Subcutaneous abdominal adipose tissue (tissue), 5 donors: ENCODE measurements at regions not wholly inside any gene's neighbourhood (a gene's known extent, or its start where the extent isn't known, plus 50 kb on each side); places are given as distances from the start of the nearest gene placed in this dataset.

Experiments used
- H3K27ac ChIP-seq: one replicate; pipeline ENCODE4 v1.7.0; 2013; ENCODE audit warnings: low read depth, mild to moderate bottlenecking, inconsistent platforms, low read length, moderate library complexity
- H3K27me3 ChIP-seq, 5 donors: one replicate each; pipeline ENCODE4 v1.7.0; 2013; ENCODE audit warnings: low read length in 5 of 5, inconsistent platforms in 1 of 5; ENCODE audit not compliant: control insufficient read depth in 5 of 5, insufficient read depth in 4 of 5
- H3K36me3 ChIP-seq, 5 donors: one replicate each; pipeline ENCODE4 v1.7.0; 2013; ENCODE audit warnings: low read length in 5 of 5; ENCODE audit not compliant: control insufficient read depth in 5 of 5, insufficient read depth in 5 of 5
- H3K4me1 ChIP-seq, 5 donors: one replicate each; pipeline ENCODE4 v1.7.0; 2013; ENCODE audit warnings: low read length in 5 of 5, mild to moderate bottlenecking in 3 of 5, moderate library complexity in 1 of 5; ENCODE audit not compliant: control insufficient read depth in 5 of 5, insufficient read depth in 5 of 5
- H3K4me3 ChIP-seq, 5 donors: one replicate each; pipeline ENCODE4 v1.7.0; 2013; ENCODE audit warnings: low read length in 5 of 5, low read depth in 1 of 5
- H3K9ac ChIP-seq, 5 donors: one replicate each; pipeline ENCODE4 v1.7.0; 2013; ENCODE audit warnings: low read length in 5 of 5, mild to moderate bottlenecking in 4 of 5, moderate library complexity in 3 of 5
- H3K9me3 ChIP-seq, 5 donors: one replicate each; pipeline ENCODE4 v1.7.0; 2013; ENCODE audit warnings: low read length in 5 of 5; ENCODE audit not compliant: control insufficient read depth in 5 of 5
- donor health status: healthy.
- donor health status: healthy.
- donor health status: healthy.
- donor health status: healthy.
- donor health status: healthy.

GRCh38 chr1:212520746-212521145 is 87.8 kb upstream of the ATF3 start:
- Histone ChIP-seq H3K4me1 (peaks cover 0 to 4% (median 0%) of the 10 kb centered on the region in 5 donors), H3K9ac (no peak overlapping the region), H3K36me3 (no peaks in the 10 kb centered on the region), H3K27ac (no peak overlapping the region), H3K27me3 (peaks cover 0 to 4% (median 0%) of the 10 kb centered on the region in 5 donors), H3K9me3 (no peaks in the 10 kb centered on the region), H3K4me3 (no peak overlapping the region)

GRCh38 chr1:212525479-212526110 is 83.0 kb upstream of the ATF3 start:
- Histone ChIP-seq H3K4me1 (no peaks in the 10 kb centered on the region), H3K27ac (no peak overlapping the region), H3K27me3 (no peaks in the 10 kb centered on the region), H3K9me3 (no peaks in the 10 kb centered on the region), H3K4me3 (no peak overlapping the region), H3K36me3 (no peaks in the 10 kb centered on the region), H3K9ac (no peak overlapping the region)

- no peaks in the 10 kb centered on the region for H3K4me1 ChIP-seq
- no peaks in the 10 kb centered on the region for H3K27me3 ChIP-seq
- H3K27ac ChIP-seq: no peak overlapping the region
- H3K36me3 ChIP-seq: no peaks in the 10 kb centered on the region
- no peak overlapping the region for H3K4me3 ChIP-seq
- H3K9me3 ChIP-seq: no peaks in the 10 kb centered on the region
- no peak overlapping the region for H3K9ac ChIP-seq
Measured at GRCh38 chr1:212526111-212526491, 82.5 kb upstream of the ATF3 start.

GRCh38 chr1:212528501-212528900 is 80.1 kb upstream of the ATF3 start:
- Histone ChIP-seq H3K4me3 (no peak overlapping the region), H3K9me3 (no peaks in the 10 kb centered on the region), H3K4me1 (no peaks in the 10 kb centered on the region), H3K9ac (no peak overlapping the region), H3K27me3 (no peaks in the 10 kb centered on the region), H3K27ac (no peak overlapping the region), H3K36me3 (no peaks in the 10 kb centered on the region)

GRCh38 chr1:212529211-212529741 is 79.3 kb upstream of the ATF3 start:
- H3K27ac ChIP-seq: no peak overlapping the region
- no peaks in the 10 kb centered on the region for H3K9me3 ChIP-seq
- no peaks in the 10 kb centered on the region for H3K36me3 ChIP-seq
- H3K9ac ChIP-seq: no peak overlapping the region
- H3K4me1 ChIP-seq: no peaks in the 10 kb centered on the region
- H3K27me3 ChIP-seq: no peaks in the 10 kb centered on the region
- H3K4me3 ChIP-seq: no peak overlapping the region

- Histone ChIP-seq H3K36me3 (no peaks in the 10 kb centered on the region), H3K4me3 (no peak overlapping the region), H3K27ac (no peak overlapping the region), H3K9me3 (no peaks in the 10 kb centered on the region), H3K4me1 (no peaks in the 10 kb centered on the region), H3K27me3 (no peaks in the 10 kb centered on the region), H3K9ac (no peak overlapping the region)
Measured at GRCh38 chr1:212531267-212531666, 77.3 kb upstream of the ATF3 start.

- peaks cover 0 to under 1% (median 0%) of the 10 kb centered on the region in 5 donors for H3K9me3 ChIP-seq
- H3K27me3 ChIP-seq: no peaks in the 10 kb centered on the region
- H3K27ac ChIP-seq: no peak overlapping the region
- no peaks in the 10 kb centered on the region for H3K4me1 ChIP-seq
- H3K9ac ChIP-seq: no peak overlapping the region
- H3K36me3 ChIP-seq: no peaks in the 10 kb centered on the region
- no peak overlapping the region for H3K4me3 ChIP-seq
Measured at GRCh38 chr1:212531796-212532195, 76.8 kb upstream of the ATF3 start.

GRCh38 chr1:212532469-212533147 is 76.0 kb upstream of the ATF3 start:
- H3K27me3 ChIP-seq: no peaks in the 10 kb centered on the region
- H3K9me3 ChIP-seq: peaks cover 0 to 7% (median 3%) of the 10 kb centered on the region in 5 donors
- H3K4me1 ChIP-seq: no peaks in the 10 kb centered on the region
- no peak overlapping the region for H3K27ac ChIP-seq
- H3K9ac ChIP-seq: no peak overlapping the region
- H3K36me3 ChIP-seq: no peaks in the 10 kb centered on the region
- H3K4me3 ChIP-seq: no peak overlapping the region

- no peak overlapping the region for H3K4me3 ChIP-seq
- peaks cover 0 to 10% (median 4%) of the 10 kb centered on the region in 5 donors for H3K9me3 ChIP-seq
- no peaks in the 10 kb centered on the region for H3K27me3 ChIP-seq
- H3K9ac ChIP-seq: no peak overlapping the region
- H3K4me1 ChIP-seq: no peaks in the 10 kb centered on the region
- no peaks in the 10 kb centered on the region for H3K36me3 ChIP-seq
- H3K27ac ChIP-seq: no peak overlapping the region
Measured at GRCh38 chr1:212533148-212533517, 75.4 kb upstream of the ATF3 start.

GRCh38 chr1:212536586-212536985 is 72.0 kb upstream of the ATF3 start:
- Histone ChIP-seq H3K4me1 (no peaks in the 10 kb centered on the region), H3K4me3 (no peak overlapping the region), H3K27ac (no peak overlapping the region), H3K36me3 (no peaks in the 10 kb centered on the region), H3K9ac (no peak overlapping the region), H3K9me3 (peaks cover 0 to 10% (median 4%) of the 10 kb centered on the region in 5 donors), H3K27me3 (no peaks in the 10 kb centered on the region)
